Glomerular visceral epithelial cell (primary cell): ENCODE measurements at regions not wholly inside any gene's neighbourhood (a gene's known extent, or its start where the extent isn't known, plus 50 kb on each side); places are given as distances from the start of the nearest gene placed in this dataset.
"Not testable (repeated sequence)": the region's sequence is repeated elsewhere in the genome, so short reads cannot be mapped to it uniquely, and the experiment has no call there.

Experiments used
- DNase-seq: peaks from one replicate; pipeline ENCODE4 v3.0.0-alpha.2; 2016; ENCODE audit errors: extremely low spot score

DNA sequence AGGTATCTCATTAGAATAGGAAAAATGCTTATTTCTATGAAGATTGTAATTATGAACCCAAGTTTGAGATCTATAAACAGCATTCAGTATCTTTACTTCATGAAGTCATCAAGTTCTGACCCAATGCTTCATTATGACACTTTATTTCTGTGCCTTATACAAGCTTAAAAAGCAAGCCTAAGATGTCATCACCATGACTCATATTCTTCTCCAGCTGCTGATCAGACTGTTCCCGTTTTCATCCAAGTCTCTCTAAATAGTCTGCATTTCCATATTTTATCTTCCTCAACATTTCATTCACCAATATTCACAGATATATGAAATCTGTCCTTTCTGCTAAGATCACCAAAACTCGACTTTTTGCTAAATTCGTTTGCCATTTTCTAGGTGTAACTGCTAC is 1247.2 kb upstream of the PRR20A start:
- DNase-seq = no peak

DNA sequence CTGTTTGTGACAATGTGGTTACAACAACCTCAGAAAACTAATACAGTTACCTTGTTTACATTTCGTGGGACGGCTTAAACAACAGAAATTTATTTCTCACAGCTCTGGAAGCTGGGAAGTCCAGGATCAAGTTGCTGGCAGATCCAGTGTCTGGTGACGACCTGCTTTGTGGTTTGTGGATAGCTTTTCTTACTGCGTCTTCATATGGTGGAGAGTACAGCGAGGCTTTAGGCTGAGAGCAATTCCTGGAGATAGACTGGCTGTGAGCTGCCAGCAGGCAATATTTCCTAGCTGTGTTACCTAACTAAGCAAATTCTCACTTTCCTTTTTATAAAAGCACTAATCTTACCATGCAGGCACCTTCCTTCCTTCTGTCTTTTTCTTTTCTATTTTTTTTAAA is 1203.5 kb upstream of the PRR20A start:
- no peak for DNase-seq

DNA sequence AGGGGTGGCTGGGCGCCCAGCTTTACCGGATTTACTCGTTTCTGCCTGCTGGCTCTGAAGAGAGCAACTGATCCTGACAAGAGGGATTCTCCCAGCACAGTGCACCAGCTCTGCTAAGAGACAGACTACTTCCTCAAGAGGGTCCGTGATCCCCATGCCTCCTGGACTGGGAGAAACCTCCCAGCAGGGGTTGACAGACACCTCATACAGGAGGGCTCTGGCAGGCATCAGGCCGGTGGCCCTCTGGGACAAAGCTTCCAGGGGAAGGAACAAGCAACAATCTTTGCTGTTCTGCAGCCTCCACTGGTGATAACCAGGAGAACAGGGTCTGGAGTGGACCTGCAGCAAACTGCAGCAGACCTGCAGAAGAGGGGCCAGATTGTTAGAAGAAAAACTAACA is 1192.5 kb upstream of the PRR20A start:
- no peak for DNase-seq

DNA sequence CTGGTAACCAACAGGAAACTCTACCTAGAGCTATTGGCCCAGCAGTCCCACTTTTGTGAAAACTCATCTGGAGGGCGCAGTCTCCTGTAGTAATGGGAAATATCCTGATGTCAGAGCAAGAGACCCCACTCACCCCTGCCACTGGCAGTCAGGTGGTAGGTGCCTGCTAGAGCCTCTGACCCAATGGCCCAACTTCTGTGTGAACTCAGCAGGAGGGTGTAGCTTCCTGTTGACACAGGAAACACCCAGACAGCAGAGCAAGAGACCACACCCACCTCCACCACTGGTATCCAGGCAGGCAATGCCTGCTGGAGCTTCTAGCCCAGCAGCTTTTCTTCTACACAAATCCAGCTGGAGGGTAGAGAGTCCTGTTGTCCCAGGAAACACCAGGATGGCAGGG is 1176.8 kb upstream of the PRR20A start:
- no peak for DNase-seq

DNA sequence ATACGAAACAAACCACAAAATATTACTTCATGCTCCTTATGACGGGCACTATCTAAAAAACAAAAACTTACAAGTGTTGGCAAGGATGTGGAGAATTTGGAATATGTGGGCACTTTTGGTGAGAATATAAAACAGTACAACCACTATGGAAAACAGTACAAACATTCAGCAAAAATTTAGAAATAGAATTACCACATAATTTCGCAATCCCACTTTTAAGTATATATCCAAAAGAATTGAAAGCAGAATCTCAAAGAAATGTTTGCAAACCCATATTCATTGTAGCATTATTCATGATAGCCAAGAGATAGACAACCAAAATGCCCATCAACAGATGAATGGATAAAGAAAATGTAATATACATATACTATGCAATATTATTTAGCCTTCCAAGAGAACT is 1173.7 kb upstream of the PRR20A start:
- DNase-seq = no peak

DNA sequence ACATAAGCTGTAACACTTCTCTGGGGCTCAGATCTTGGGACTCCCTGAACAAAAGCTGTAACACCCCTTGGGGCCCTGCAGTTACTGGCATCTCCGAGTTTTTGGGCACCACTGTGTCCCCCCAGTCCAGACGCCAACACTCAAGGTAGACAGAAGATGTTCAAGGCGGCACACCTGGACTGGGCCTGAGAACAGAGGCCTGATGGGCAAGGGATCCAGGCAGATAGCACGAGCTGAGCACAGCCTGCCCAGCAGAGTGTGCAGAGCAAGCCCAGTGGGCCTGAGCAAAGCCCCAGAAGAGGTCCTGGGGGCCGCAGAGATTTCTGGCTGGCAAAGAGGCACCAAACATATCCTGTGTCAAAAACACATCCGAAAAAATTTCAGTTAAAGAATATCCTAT is 1163.3 kb upstream of the PRR20A start:
- DNase-seq = no peak

DNA sequence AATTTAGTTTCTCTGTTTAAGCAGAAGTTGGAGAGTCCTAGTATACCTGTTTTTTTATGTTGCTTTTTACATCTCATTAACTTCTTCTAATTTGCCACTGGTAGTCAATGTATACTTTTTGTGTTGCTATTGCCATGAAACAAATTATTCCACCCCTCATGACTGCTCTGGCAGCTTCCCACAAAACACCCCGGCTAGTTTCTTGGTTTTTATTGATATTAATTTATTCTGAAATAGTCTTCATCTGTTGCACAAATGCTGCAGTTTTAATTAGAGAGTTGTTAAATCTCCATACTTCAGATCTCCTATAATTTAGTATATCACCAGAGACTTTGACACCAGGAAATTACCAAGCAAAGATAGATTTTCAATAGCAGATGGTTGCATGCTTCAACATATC is 1159.3 kb upstream of the PRR20A start:
- DNase-seq = no peak

DNA sequence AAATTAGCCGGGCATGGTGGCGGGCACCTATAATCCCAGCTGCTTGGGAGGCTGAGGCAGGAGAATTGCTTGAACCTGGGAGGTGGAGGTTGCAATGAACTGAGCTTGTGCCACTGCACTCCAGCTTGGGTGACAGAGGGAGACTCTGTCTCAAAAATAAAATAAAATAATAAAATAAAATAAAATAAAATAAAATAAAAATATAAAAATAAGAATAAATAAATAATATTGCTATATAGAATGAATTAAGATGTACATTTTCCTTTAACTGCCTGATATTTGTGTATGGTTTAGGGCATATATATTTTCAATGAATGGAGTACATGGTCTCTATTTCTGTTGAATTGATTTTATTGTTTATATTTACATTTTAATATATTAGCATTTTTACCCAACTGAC is 1156.7 kb upstream of the PRR20A start:
- DNase-seq = not testable (repeated sequence)

DNA sequence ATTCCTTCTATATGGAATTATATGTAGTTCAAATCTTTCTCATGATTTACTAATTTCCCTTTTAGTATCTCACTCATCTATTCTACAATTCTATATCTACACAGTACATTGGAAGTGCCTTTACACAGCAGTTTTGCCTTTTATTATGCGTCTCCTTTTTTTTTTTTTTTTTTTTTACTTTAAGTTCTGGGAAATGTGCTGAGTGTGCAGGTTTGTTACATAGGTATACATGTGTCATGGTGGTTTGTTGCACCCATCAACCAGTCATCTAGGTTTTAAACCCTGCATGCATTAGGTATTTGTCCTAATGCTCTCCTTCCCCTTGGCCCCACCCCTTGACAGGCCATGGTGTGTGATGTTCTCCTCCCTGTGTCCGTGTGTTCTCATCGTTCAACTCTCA is 1150.1 kb upstream of the PRR20A start:
- DNase-seq = no peak

DNA sequence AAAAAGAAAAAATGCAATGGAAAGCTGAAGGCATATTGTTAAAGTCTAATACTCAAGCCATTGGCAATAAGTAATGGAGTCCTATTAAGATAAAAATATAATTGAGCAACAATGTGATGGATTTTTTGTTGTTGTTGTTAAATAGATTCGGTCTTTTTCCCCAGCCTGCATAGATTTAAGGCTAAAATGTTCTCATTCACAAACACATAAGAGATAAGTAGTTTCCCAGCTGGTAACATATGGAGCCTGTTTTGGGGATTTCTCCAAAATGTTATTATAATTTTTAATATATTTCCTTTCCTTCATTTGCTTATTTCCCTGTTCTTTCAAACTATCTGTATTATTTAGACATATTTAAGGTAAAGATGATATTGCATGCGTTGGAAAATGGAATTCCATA is 1149.1 kb upstream of the PRR20A start:
- DNase-seq = no peak

DNA sequence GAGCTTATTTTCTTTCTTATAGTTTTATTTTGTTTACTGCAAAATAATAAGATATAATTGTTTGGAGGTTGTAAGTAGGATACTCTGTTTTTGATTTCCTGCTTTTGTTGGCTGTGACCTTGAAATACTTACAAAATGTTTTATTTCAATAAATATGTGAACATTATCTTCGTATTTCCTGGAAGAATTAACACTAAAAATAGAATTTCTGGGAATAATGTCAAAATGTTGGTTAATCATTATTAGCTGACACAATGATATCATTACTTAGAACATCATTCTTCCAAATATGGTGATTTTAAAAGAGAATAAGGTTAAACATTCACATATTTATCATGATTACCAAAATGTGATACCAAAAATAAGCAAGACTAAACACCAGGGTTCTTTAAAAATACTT is 1148.6 kb upstream of the PRR20A start:
- DNase-seq = no peak

DNA sequence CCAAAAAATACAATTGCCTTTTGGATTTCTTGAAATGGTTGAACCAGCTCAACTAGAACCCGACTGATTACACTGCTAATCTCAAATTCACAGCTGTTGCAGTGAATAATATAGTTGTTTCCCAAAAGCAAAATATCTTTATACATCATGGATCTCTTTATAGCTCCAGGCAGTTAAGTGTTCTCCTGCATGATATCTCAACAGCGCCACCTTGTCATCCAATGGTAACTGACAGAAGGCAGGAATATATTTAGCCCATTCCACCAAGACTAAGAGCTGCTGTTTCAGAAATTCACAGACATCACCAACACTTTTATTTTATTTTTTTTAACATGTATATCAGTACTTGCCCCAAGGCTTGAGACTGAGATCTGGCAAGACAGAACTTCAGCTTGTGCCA is 1141.0 kb upstream of the PRR20A start:
- DNase-seq = no peak

DNA sequence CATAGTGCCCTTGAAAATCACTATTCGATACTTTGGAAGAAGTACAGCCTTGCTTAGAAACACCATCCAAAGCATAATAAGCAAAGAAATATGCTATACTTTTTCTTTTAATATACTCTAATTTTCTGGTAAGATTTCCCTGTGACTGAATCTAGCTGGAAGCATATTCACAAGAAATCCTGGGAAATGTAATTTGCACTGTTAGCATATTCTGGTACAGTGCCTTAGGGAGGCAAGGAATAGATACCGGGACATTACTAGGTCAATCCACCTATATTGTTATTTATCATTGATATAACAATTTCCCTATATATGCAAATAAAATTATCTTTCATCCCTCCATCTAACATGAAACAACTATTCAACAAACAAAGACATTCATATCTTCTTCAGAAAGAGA is 1131.3 kb upstream of the PRR20A start:
- no peak for DNase-seq

DNA sequence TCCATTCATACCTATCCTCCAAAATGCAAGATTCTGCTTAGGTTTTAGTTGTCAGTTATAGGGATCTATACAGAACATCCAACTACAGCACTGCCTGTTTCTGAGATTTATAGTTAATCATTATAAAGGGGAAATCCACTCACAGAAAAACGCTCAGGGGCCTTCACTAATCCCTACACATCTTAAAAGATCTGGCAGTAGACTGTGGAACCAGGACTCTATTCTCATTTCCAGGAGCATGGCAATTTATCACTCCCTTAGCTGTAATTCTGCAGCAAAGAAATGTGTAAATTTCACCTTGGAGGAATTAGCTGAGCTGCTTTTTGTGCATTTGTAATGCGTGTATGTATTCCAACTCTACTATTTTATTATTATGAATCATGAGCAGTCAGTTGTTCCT is 1128.1 kb upstream of the PRR20A start:
- no peak for DNase-seq

DNA sequence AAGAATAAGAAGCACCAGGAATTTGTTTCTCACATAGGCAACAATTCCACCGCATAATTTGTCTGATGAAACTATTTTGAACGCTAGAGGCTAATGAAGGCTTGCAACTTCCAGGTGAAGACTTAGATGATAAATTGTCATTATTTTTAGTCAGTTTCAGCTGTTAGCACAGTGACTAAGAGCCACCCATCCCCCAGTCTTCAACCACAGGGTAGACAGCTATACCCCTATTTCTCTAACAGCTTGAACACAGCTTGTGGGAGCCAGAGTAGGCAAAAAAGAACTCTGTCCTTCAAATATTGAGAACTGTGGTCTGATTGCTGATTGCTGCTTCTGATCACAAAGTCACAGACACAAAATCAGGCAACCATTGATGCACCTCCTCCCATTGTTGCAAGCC is 1124.8 kb upstream of the PRR20A start:
- no peak for DNase-seq

DNA sequence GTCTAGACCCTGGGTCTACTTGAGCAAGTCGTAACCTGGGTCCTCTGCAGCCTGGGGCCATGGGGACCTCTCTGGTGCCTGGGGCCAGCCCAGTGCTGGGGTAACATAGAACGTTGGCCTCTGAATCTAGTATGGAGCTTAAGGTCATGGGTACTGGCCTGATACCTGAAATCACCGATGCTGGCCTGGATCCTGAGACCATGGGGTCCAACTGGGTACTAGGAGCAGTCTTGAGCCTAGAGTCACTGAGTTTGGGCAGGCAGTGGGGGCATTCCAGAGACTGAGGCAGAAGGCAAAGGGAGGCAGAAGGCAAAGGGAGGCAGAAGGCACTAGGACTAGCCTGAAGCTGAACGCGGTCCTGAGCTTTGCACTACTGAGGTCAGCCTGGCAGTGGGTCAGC is 1121.1 kb upstream of the PRR20A start:
- no peak for DNase-seq

DNA sequence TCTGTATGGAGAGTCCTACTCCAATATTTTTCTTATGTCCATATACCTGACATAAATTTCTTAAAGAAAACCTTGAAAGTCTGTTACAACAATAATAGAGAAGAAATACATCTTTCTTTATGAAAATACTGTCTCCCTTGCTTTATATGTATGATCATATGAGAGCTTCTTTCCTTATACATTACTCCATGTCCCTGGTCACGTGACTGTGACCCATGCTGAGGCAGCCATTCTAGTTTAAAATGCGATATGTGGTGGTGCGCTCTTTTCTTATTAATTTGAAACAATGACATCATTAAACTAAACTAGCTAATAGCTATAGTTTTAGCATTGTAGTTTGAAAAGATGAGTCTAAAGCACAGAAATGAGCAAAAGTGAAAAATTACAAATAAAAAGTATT is 1120.3 kb upstream of the PRR20A start:
- DNase-seq = no peak

DNA sequence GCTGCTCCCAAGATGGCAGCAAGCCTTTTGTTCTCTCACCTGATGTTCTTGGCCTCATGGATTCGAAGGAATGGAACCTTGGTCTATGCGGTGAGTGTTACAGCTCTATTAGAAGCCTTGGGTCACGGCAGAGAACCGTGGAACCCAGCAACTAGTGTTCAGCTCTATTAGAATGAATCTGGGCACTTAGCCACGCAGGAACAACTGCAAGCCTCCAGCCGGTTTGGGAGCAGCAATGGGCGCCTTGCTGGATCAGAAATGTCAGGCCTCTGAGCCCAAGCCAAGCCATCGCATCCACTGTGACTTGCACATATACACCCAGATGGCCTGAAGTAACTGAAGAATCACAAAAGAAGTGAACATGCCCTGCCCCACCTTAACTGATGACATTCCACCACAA is 1100.7 kb upstream of the PRR20A start:
- DNase-seq = no peak

DNA sequence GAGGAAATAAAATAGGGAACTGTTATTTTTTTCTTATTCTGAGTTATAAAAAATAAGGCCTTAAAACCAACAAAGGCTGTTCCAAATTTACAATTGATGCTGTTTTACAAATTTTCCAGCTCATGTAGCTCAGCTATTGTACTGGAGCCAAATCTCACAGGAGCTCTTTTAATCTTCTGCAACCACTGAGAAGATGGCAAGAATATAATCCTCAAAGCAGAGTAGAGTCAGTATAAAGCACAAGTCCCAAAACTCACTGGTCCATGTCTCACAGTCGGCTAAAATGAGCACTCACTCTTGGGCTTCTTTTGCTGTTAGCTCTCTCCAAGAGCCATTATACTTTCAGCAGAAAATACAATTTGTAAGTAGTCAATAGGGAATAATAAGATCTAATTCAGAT is 1074.4 kb upstream of the PRR20A start:
- no peak for DNase-seq

DNA sequence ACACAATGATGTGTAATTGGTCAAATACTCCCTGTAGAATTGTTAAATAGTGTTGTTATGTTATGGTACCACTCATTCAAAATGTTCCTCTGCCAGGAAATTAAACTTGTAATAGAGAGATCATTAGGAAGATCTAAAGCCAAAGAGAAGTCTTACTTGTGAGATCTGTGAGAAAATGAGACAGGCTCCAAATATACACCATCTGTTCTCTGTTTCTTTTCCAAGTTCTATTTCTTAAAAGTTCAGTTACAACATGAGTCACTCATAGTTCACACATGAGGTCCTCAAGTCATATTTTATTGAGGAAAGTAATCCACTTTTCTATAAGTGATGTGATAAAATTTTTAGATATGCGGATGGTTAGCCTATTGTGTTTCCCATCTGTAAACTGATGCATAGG is 1038.1 kb upstream of the PRR20A start:
- no peak for DNase-seq

DNA sequence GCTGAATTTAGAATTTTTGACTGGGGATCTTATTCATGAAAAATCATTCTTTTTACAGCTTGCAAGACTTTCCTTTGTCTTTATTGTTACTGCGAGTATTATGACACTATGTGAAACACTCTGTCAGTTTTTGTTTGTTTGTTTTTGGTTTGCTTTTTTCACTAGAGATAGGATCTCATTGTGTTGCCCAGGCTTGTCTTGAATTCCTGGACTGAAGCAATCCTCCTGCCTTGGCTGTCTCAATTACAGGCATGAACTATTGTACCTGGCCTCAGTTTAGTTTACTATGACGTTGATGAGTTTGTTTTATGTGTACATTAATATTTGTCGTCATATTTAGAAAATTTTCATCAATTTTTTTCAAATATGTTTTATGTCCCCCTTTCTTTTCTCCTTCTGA is 1030.0 kb upstream of the PRR20A start:
- DNase-seq = no peak

DNA sequence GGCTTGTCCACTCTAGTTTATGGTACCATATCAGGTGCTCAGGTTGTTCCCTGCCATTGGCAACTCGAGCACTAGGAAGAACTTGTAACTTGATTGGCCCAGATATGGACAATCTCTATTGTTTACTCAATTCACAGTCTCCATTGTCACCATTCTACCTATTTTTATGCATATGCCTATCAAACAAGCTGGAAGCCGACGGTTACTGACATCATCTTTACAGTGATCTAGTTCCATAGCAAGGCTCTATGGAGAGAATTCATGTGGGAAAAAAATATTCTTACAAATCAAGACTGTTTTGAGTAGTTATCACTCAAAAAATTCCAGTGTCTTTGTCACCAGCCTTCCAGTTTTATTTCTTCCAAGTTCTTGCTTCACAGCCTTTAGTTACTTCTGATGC is 1006.2 kb upstream of the PRR20A start:
- DNase-seq = no peak

DNA sequence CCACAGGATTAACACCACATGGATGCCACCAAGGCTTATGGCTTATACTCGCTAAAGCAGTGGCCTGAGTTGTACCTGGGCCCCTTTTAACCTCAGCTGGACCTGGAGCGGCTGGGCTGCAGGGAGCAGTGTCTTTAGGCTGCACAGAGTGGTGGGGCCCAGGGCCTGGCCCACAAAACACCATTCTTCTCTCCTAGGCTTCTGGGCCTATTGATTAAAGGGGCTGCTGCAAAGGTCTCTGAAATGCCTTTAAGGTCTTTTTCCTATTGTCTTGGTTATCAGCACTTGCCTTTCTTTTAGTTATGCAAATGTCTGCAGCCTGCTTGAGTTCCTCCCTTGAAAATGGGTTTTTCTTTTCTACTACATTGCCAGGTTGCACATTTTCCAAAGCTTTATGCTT is 973.9 kb upstream of the PRR20A start:
- no peak for DNase-seq

DNA sequence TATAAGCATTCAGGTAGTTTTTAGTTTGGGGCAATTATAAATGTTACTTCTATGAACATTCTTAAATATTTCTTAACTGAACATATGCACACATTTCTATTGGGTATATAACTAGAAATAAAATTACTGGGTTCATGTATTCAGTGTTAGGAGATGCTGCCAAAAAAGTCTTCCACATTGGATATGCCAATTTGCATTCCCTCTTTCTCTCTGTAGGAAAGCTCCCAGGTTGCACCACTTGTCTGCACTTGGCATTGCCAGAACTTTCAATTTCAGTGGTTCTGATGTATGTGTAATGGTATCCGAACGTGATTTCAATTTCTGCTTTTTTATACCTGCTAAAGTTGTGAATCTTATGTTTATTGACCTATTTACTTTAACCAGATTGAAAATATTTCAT is 972.1 kb upstream of the PRR20A start:
- DNase-seq = no peak

DNA sequence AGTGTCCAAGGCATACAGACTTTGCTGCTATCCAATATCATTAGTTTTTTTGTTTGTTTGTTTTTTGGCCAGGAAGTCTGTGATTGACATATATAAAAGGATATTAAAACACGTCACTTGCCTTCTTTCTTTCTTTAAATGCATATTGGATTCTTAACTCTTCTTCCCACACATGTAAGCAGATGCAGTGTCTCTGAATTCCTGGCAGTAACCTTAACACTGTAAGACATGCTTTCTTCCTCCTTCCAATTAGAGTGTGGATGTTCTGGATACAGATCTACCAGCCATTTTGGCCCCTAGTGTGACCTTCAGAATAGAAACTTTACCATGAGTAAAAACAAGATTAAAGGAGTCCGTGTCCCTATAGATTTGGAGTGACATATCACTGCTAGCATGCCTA is 967.4 kb upstream of the PRR20A start:
- no peak for DNase-seq
